Endothelial cell of umbilical vein (primary cell): ENCODE measurements at regions not wholly inside any gene's neighbourhood (a gene's known extent, or its start where the extent isn't known, plus 50 kb on each side); places are given as distances from the start of the nearest gene placed in this dataset.

Experiments used
- BruUV-seq: library from RNA; stranded (reverse); fragments of 400-500 nt; replicated peaks from 2 replicates; lab custom pipeline; 2021; lab: Mats Ljungman, UMichigan
- CTCF ChIA-PET: fragments of 300-600, 350-600 bp; sonication (Branson Sonifier 250); formaldehyde crosslinking; loops from one replicate; lab custom pipeline; 2021; ENCODE audit warnings: antibody characterized with exemption, inconsistent platforms; lab: Charles Lee
- POLR2A ChIA-PET: fragments of 300-600, 350-600 bp; sonication (Branson Sonifier 250); formaldehyde crosslinking; loops from one replicate; lab custom pipeline; 2021; ENCODE audit warnings: antibody characterized with exemption, inconsistent platforms; lab: Charles Lee
- DNase-seq: peaks from one replicate; pipeline ENCODE4 v3.0.0-alpha.2; 2011; ENCODE audit warnings: low read depth, low spot score
- FAIRE-seq: peaks from 2 replicates; lab custom pipeline; 2011; peaks lifted over from hg19 to GRCh38; lab: Jason Lieb, UNC
- H2AFZ ChIP-seq: 2 replicates; pipeline ENCODE4 v1.6.0; 2012; ENCODE audit warnings: low read depth, low read length, control low read depth, inconsistent platforms
- H3K27ac ChIP-seq: 2 replicates; pipeline ENCODE4 v1.5.1; 2011; ENCODE audit warnings: low read depth, mild to moderate bottlenecking, control low read depth, low read length, moderate library complexity; ENCODE audit not compliant: insufficient read depth
- H3K27me3 ChIP-seq, 2 experiments: 2 replicates each; pipeline versions ENCODE4 v1.6.0 to v1.6.1; 2011; ENCODE audit warnings: low read length in 2 of 2, mixed read lengths in 1 of 2; ENCODE audit not compliant: control insufficient read depth in 2 of 2, insufficient read depth in 2 of 2
- H3K36me3 ChIP-seq, 2 experiments: 2 replicates in 1 of 2; 3 replicates in 1 of 2; pipeline ENCODE4 v1.5.1; 2011; ENCODE audit warnings: low read length in 2 of 2, mild to moderate bottlenecking in 1 of 2, moderate library complexity in 1 of 2; ENCODE audit not compliant: control insufficient read depth in 2 of 2, insufficient read depth in 2 of 2; ENCODE audit errors: extremely low read depth in 1 of 2
- H3K4me1 ChIP-seq: 3 replicates; pipeline ENCODE4 v1.5.1; 2011; ENCODE audit warnings: mild to moderate bottlenecking, low read length; ENCODE audit not compliant: control insufficient read depth, insufficient read depth; ENCODE audit errors: extremely low read depth
- H3K4me2 ChIP-seq: 2 replicates; pipeline ENCODE4 v1.6.1; 2011; ENCODE audit warnings: low read length, control low read depth, mixed read lengths; ENCODE audit not compliant: insufficient read depth
- H3K4me3 ChIP-seq, 3 experiments: fragments of 200-600 bp in 1 of 3; sonication (generic), shearing (Covaris generic) in 1 of 3; replicated peaks in 1 of 3; 2 replicates each; pipeline ENCODE4 v1.5.1; 2011 to 2016; ENCODE audit warnings: control low read depth in 3 of 3, low read length in 3 of 3, mild to moderate bottlenecking in 2 of 3, inconsistent platforms in 1 of 3, low read depth in 1 of 3, moderate library complexity in 1 of 3; ENCODE audit not compliant: insufficient read depth in 1 of 3
- H3K79me2 ChIP-seq: 2 replicates; pipeline ENCODE4 v1.6.0; 2012; ENCODE audit warnings: low read length, inconsistent platforms; ENCODE audit not compliant: control insufficient read depth, insufficient read depth
- H3K9ac ChIP-seq: replicated peaks from 2 replicates; pipeline ENCODE3; 2011; ENCODE audit warnings: low read length, control low read depth; ENCODE audit not compliant: insufficient read depth; ENCODE audit errors: extremely low read depth
- H3K9me1 ChIP-seq: replicated peaks from 3 replicates; pipeline ENCODE4 v1.6.0; 2011; ENCODE audit warnings: mild to moderate bottlenecking, low read length; ENCODE audit not compliant: control insufficient read depth, insufficient read depth; ENCODE audit errors: extremely low read depth
- H3K9me3 ChIP-seq: replicated peaks from 2 replicates; pipeline ENCODE4 v1.5.1; 2012; ENCODE audit warnings: low read length, inconsistent platforms; ENCODE audit not compliant: control insufficient read depth, insufficient read depth
- H4K20me1 ChIP-seq: replicated peaks from 2 replicates; pipeline ENCODE3; 2011; ENCODE audit warnings: mild to moderate bottlenecking, low read length; ENCODE audit not compliant: control insufficient read depth, insufficient read depth; ENCODE audit errors: extremely low read depth
- CTCF ChIP-seq, 2 donors: IDR thresholded peaks; 1 replicate in 1 of 2; 2 replicates in 1 of 2; pipeline ENCODE4 v1.5.1; 2011; ENCODE audit warnings: low read length in 2 of 2, mild to moderate bottlenecking in 2 of 2, moderate library complexity in 2 of 2, control low read depth in 1 of 2, inconsistent platforms in 1 of 2, low read depth in 1 of 2; ENCODE audit not compliant: insufficient read depth in 1 of 2; ENCODE audit errors: extremely low read depth in 1 of 2
- EZH2 ChIP-seq: IDR thresholded peaks from 2 replicates; pipeline ENCODE4 v1.6.1; 2012; ENCODE audit warnings: borderline replicate concordance, low read depth, mild to moderate bottlenecking, moderate library complexity, low read length, inconsistent platforms; ENCODE audit not compliant: severe bottlenecking
- FOS ChIP-seq: IDR thresholded peaks from 2 replicates; pipeline ENCODE4 v1.6.1; 2011; ENCODE audit warnings: mild to moderate bottlenecking, low read length, moderate library complexity, borderline replicate concordance; ENCODE audit not compliant: insufficient read depth
- GATA2 ChIP-seq: IDR thresholded peaks from 2 replicates; pipeline ENCODE4 v1.7.0; 2011; ENCODE audit warnings: low read depth, mild to moderate bottlenecking, moderate library complexity, mixed read lengths, low read length; ENCODE audit not compliant: insufficient read length, insufficient read depth
- JUN ChIP-seq: IDR thresholded peaks from 2 replicates; pipeline ENCODE4 v1.6.1; 2011; ENCODE audit warnings: borderline replicate concordance, low read depth; ENCODE audit not compliant: insufficient read length, insufficient read depth
- MAX ChIP-seq: IDR thresholded peaks from 2 replicates; pipeline ENCODE4 v1.6.1; 2011; ENCODE audit not compliant: insufficient read depth, insufficient read length
- MYC ChIP-seq: IDR thresholded peaks from one replicate; pipeline ENCODE4 v1.6.1; 2011; ENCODE audit warnings: mild to moderate bottlenecking, low read depth, low read length
- POLR2A ChIP-seq: IDR thresholded peaks from 2 replicates; pipeline ENCODE4 v1.6.1; 2012; ENCODE audit warnings: low read depth, mild to moderate bottlenecking, control low read depth, low read length
- POLR2AphosphoS5 ChIP-seq: IDR thresholded peaks from 2 replicates; pipeline ENCODE4 v1.6.1; 2012; ENCODE audit warnings: low read depth, mild to moderate bottlenecking, control low read depth, low read length, moderate library complexity; ENCODE audit not compliant: insufficient read depth
- dilution Hi-C: fragments of 300-500 bp; cut with MboI; formaldehyde crosslinking; loops from one replicate; pipeline ENCODE4 v1.15.0; 2019; ENCODE audit warnings: low sequenced_read_pairs; ENCODE audit not compliant: extremely low pct_ligation_motif_present
- intact Hi-C: fragments of 100-400 bp; cut with micrococcal nuclease; formaldehyde crosslinking; loops from one replicate; pipeline ENCODE4 v1.10.0; 2022

- DNase-seq (no peak), FAIRE-seq (no peak)
- H3K4me2 ChIP-seq = no peak overlapping the region
- intact Hi-C loops (no loop called here), dilution Hi-C loops (no loop called here)
- no peak overlapping the region for H3K27ac ChIP-seq
- no peaks in the 10 kb centered on the region for H3K27me3 ChIP-seq
- POLR2A ChIA-PET = no interaction called here
- no peaks in the 10 kb centered on the region for H3K79me2 ChIP-seq
- no peaks in the 10 kb centered on the region for H4K20me1 ChIP-seq
- H3K9ac ChIP-seq = no peak overlapping the region
- H3K4me1 ChIP-seq = no peaks in the 10 kb centered on the region
- no peaks in the 10 kb centered on the region for H3K9me1 ChIP-seq
- BruUV-seq = no TSS peak
- H3K9me3 ChIP-seq = no peaks in the 10 kb centered on the region
- no peak for TF ChIP-seq JUN
- no peak for TF ChIP-seq CTCF (IDR thresholded peaks at IDR 0.05; ENCODE audit: extremely low read depth in 1 of 2, insufficient read depth in 1 of 2, low read depth in 1 of 2, low read length in 2 of 2)
- no peak for TF ChIP-seq POLR2AphosphoS5
- TF ChIP-seq FOS = no peak
- no peak for TF ChIP-seq MAX
- TF ChIP-seq MYC = no peak
- TF ChIP-seq EZH2 = no peak
- no peak for TF ChIP-seq POLR2A
- no peak for TF ChIP-seq GATA2
- H2AFZ ChIP-seq = no peak overlapping the region
- no peaks in the 10 kb centered on the region for H3K36me3 ChIP-seq
- H3K4me3 ChIP-seq = no peak overlapping the region
- CTCF ChIA-PET = no interaction called here
Observed at GRCh38 chr1:58333511-58333910, 213.0 kb downstream of the OMA1 start.
